CD4-positive, alpha-beta memory T cell (primary cell): ENCODE measurements at regions not wholly inside any gene's neighbourhood (a gene's known extent, or its start where the extent isn't known, plus 50 kb on each side); places are given as distances from the start of the nearest gene placed in this dataset.

Source experiments
- CTCF ChIA-PET: fragments of 350-600 bp; sonication (Branson Sonifier 250); formaldehyde crosslinking; loops from one replicate; lab custom pipeline; 2021; ENCODE audit warnings: inconsistent platforms; ENCODE audit not compliant: partially characterized antibody; lab: Charles Lee
- POLR2A ChIA-PET: fragments of 350-600 bp; sonication (Branson Sonifier 250); formaldehyde crosslinking; loops from one replicate; lab custom pipeline; 2021; ENCODE audit not compliant: partially characterized antibody; lab: Charles Lee
- DNase-seq, 5 donors: peaks; one replicate each; pipeline versions ENCODE4 v3.0.0 to v3.0.0-alpha.2; 2020 to 2022; ENCODE audit warnings: mixed read lengths in 1 of 5
- H3K27ac ChIP-seq: one replicate; pipeline ENCODE4 v1.7.0; 2013; ENCODE audit warnings: low read depth, low read length
- H3K27me3 ChIP-seq: 2 replicates; pipeline ENCODE4 v1.7.0; 2013; ENCODE audit warnings: mild to moderate bottlenecking, low read length, moderate library complexity; ENCODE audit not compliant: insufficient read depth
- H3K36me3 ChIP-seq: 2 replicates; pipeline ENCODE4 v1.7.0; 2013; ENCODE audit warnings: mild to moderate bottlenecking, low read length, moderate library complexity; ENCODE audit not compliant: insufficient read depth
- H3K4me1 ChIP-seq: 2 replicates; pipeline ENCODE4 v1.7.0; 2013; ENCODE audit warnings: mild to moderate bottlenecking, low read length, moderate library complexity; ENCODE audit not compliant: insufficient read depth
- H3K4me3 ChIP-seq, 2 donors: one replicate each; pipeline ENCODE4 v1.7.0; 2013; ENCODE audit warnings: low read length in 2 of 2, mild to moderate bottlenecking in 1 of 2
- H3K9me3 ChIP-seq, 2 donors: one replicate each; pipeline ENCODE4 v1.7.0; 2013; ENCODE audit warnings: low read length in 2 of 2, control low read depth in 1 of 2; ENCODE audit not compliant: control insufficient read depth in 1 of 2
- H3K27ac Mint-ChIP-seq, 7 donors: one replicate each; pipeline ENCODE4 v1.8.0; 2020 to 2021; ENCODE audit warnings: mixed read lengths in 7 of 7, mild to moderate bottlenecking in 6 of 7, inconsistent platforms in 3 of 7, moderate library complexity in 3 of 7
- H3K27me3 Mint-ChIP-seq, 2 donors: one replicate each; pipeline ENCODE4 v1.8.0; 2020 to 2021; ENCODE audit warnings: mixed read lengths in 2 of 2
- H3K36me3 Mint-ChIP-seq, 2 donors: one replicate each; pipeline ENCODE4 v1.8.0; 2020 to 2021; ENCODE audit warnings: mixed read lengths in 2 of 2, inconsistent platforms in 1 of 2, mild to moderate bottlenecking in 1 of 2
- H3K4me1 Mint-ChIP-seq, 4 donors: one replicate each; pipeline ENCODE4 v1.8.0; 2020 to 2021; ENCODE audit warnings: mixed read lengths in 4 of 4, mild to moderate bottlenecking in 1 of 4
- H3K4me3 Mint-ChIP-seq, 8 donors: one replicate each; pipeline ENCODE4 v1.8.0; 2020 to 2021; ENCODE audit warnings: mixed read lengths in 8 of 8, mild to moderate bottlenecking in 7 of 8, moderate library complexity in 6 of 8, inconsistent platforms in 3 of 8
- H3K9me3 Mint-ChIP-seq, 8 donors: one replicate each; pipeline ENCODE4 v1.8.0; 2020 to 2021; ENCODE audit warnings: mixed read lengths in 8 of 8, mild to moderate bottlenecking in 5 of 8, inconsistent platforms in 3 of 8, moderate library complexity in 1 of 8
- intact Hi-C: fragments of 100-400 bp; cut with micrococcal nuclease; formaldehyde crosslinking; loops from one replicate; pipeline ENCODE4 v1.15.1; 2023

DNA sequence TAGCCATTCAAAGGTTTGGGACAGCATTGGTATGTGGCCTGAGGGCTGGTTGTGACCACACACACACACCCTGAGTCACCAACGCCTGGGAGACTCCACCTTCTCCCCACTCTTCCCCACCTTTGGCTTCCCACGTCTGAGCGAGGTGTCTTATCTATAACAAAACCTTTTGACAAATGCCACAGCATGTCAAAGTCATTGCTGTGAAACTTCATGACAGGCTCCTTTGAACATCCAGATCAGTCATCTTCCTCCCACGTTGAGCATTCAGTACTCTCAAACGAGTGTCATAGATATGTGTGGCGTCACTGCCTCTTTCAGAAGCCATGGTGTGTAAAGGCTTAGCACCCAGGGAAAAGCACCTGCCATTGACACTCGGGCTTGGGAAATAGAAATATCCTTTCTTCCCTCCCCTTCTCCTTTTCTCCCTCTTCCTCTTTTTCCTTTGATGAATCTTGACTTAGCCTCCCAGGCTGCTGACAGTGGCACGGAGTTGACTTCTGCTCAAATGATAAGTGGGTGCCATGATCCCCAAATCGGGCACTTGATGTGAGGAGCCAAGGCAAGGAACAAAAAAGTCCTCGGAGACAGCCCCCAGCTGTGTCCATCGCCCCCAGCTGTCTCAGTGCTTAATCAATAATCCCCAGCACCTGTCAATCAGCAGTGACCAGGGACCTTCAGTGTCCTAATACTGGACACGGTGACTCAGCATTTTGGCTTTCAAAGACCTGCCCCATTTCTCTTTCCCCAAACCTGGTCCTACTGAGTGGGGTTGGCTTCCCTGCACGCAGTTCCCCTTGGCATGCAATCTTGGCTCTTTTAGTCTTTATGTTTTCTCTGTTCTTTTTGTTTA is 114.8 kb downstream of the FGF18 start:
- Mint-ChIP-seq H3K36me3 (no peaks in the 10 kb centered on the region), H3K27me3 (peaks cover 10 to 28% of the 10 kb centered on the region in 2 donors), H3K4me1 (no peaks in the 10 kb centered on the region), H3K9me3 (no peaks in the 10 kb centered on the region), H3K4me3 (no peak overlapping the region), H3K27ac (no peak overlapping the region)
- POLR2A ChIA-PET = no interaction called here
- no peaks in the 10 kb centered on the region for H3K36me3 ChIP-seq
- H3K27ac ChIP-seq = no peak overlapping the region
- no peaks in the 10 kb centered on the region for H3K9me3 ChIP-seq
- intact Hi-C loops = no loop called here
- DNase-seq = no peak
- H3K4me1 ChIP-seq = no peaks in the 10 kb centered on the region
- no peak overlapping the region for H3K4me3 ChIP-seq
- no peaks in the 10 kb centered on the region for H3K27me3 ChIP-seq
- CTCF ChIA-PET = no interaction called here

DNA sequence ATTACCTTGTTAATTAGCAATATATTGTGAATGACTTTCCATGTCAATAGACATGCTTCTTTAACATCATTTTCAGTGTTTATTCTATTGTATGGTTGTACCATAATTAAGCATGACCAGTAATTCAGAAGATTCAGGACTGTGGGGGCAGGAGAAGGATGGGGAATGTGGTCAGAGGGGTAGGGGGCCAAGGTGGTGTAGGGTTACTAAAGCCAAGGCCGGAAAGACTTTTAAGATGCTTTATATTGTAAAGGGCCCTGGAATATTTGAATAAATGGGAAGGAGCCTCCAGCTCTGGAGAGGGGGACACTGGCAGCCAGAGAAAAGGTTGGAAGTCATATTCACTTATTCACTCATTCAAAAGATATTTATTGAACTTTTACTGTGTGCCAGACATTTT is 115.7 kb downstream of the FGF18 start:
- Mint-ChIP-seq H3K4me3 (no peak overlapping the region), H3K27ac (no peak overlapping the region), H3K4me1 (no peaks in the 10 kb centered on the region), H3K9me3 (no peaks in the 10 kb centered on the region), H3K36me3 (no peaks in the 10 kb centered on the region), H3K27me3 (peaks cover 14 to 31% of the 10 kb centered on the region in 2 donors)
- H3K4me3 ChIP-seq = no peak overlapping the region
- no peak for DNase-seq
- H3K36me3 ChIP-seq = no peaks in the 10 kb centered on the region
- POLR2A ChIA-PET = no interaction called here
- intact Hi-C loops = no loop called here
- H3K27ac ChIP-seq = no peak overlapping the region
- H3K9me3 ChIP-seq = no peaks in the 10 kb centered on the region
- CTCF ChIA-PET = no interaction called here
- H3K27me3 ChIP-seq = no peaks in the 10 kb centered on the region
- H3K4me1 ChIP-seq = no peaks in the 10 kb centered on the region

DNA sequence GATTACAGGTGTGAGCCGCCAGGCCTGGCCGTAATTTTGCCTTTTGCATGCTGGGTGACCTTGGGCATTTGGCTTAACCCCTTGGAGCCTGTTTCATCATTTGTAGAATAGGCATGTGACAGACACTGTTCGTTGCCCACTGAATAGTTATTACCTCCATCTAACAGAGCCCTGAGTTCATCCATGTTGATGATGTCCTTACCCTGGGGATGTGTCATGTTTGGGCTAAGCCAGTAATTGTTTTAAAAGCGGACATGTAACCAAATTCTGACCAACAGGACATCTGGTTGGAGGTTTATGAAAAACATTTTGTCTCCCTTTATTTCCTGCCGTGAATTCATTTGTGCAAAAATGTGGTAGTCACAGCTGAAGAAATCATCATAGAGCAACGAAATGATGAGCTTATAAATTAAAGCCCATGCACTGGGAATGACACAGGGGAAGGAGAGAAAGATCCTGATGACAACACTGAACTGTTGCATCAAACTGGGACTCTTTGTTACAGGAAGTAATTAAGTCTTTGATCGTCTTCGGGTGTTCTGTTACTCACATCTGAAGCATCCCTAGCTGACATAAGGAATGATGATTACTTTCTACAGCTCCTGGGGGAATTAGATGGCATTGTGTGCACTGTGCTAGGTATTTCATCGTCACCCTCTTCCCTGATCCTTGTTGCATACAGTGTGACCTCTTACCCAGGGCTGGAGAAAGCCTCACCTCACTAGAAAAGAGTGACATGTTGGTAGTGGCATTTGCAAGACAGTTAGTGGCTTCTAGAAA is 117.8 kb downstream of the FGF18 start:
- H3K9me3 ChIP-seq = no peaks in the 10 kb centered on the region
- no peak for DNase-seq
- no peak overlapping the region for H3K27ac Mint-ChIP-seq
- peaks cover 20 to 37% of the 10 kb centered on the region in 2 donors for H3K27me3 Mint-ChIP-seq
- H3K9me3 Mint-ChIP-seq = no peaks in the 10 kb centered on the region
- no peak overlapping the region for H3K4me3 Mint-ChIP-seq
- no peaks in the 10 kb centered on the region for H3K4me1 Mint-ChIP-seq
- H3K4me1 ChIP-seq = no peaks in the 10 kb centered on the region
- H3K36me3 Mint-ChIP-seq = no peaks in the 10 kb centered on the region
- no peak overlapping the region for H3K4me3 ChIP-seq
- H3K27me3 ChIP-seq = no peaks in the 10 kb centered on the region
- ChIA-PET CTCF (no interaction called here), POLR2A (no interaction called here)
- H3K27ac ChIP-seq = no peak overlapping the region
- no peaks in the 10 kb centered on the region for H3K36me3 ChIP-seq
- intact Hi-C loops = no loop called here

DNA sequence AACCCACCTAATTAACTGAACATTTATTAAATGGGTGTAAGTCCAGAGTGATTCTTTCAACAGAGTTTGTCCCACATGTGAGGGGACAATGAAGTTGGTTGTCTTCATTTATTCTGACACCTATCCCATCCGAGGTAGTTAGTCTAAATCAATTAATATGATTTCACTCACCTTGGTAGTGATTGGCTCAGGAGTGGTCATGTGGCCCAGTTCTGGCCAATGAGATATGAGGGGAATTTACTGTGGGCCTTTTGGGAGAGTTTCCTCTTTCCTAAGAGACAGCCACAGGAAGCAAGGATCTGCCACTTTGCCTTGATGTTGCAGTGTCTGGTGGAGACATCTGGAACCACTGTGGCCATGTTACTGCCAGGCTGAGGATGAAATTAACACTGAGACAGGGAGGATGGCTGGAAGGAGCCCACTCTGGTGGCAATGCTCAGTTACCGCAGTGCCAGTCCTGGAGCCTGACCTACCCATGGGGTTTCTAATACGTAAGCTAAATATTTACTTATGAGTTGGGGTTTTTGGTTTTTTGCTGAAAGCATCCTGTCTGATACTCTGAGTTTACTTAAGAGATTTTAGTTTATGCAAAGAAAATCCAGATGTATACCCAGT is 118.6 kb downstream of the FGF18 start:
- DNase-seq = no peak
- Histone ChIP-seq H3K4me1 (no peaks in the 10 kb centered on the region), H3K4me3 (no peak overlapping the region), H3K36me3 (no peaks in the 10 kb centered on the region), H3K27ac (no peak overlapping the region), H3K27me3 (no peaks in the 10 kb centered on the region), H3K9me3 (no peaks in the 10 kb centered on the region)
- intact Hi-C loops = no loop called here
- ChIA-PET CTCF (no interaction called here), POLR2A (no interaction called here)
- Mint-ChIP-seq H3K9me3 (no peaks in the 10 kb centered on the region), H3K27me3 (peaks cover 19 to 36% of the 10 kb centered on the region in 2 donors), H3K36me3 (no peaks in the 10 kb centered on the region), H3K4me1 (no peaks in the 10 kb centered on the region), H3K4me3 (no peak overlapping the region), H3K27ac (no peak overlapping the region)

DNA sequence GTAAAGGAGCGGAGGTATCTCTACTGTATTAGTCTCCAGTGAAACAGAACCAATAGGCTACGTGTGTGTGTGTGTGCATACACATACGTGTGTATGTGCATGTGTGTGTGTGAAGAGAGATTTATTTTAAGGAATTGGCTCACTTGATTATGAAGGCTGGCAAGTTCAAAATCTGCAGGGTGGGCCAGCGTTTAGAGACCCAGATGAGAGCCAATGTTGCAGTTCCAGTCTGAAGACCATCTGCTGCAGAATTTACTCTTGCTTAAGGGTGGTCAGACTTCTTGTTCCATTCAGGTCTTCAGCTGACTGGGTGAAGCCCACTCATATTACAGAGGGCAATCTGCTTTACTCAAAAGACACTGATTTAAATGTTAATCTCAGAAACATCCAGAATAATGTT is 119.2 kb downstream of the FGF18 start:
- ChIA-PET POLR2A (no interaction called here), CTCF (no interaction called here)
- Mint-ChIP-seq H3K4me3 (no peak overlapping the region), H3K9me3 (no peaks in the 10 kb centered on the region), H3K27ac (no peak overlapping the region), H3K27me3 (peaks cover 18 to 32% of the 10 kb centered on the region in 2 donors), H3K4me1 (no peaks in the 10 kb centered on the region), H3K36me3 (no peaks in the 10 kb centered on the region)
- Histone ChIP-seq H3K4me1 (no peaks in the 10 kb centered on the region), H3K27ac (no peak overlapping the region), H3K36me3 (no peaks in the 10 kb centered on the region), H3K9me3 (no peaks in the 10 kb centered on the region), H3K4me3 (no peak overlapping the region), H3K27me3 (no peaks in the 10 kb centered on the region)
- intact Hi-C loops = no loop called here
- no peak for DNase-seq

DNA sequence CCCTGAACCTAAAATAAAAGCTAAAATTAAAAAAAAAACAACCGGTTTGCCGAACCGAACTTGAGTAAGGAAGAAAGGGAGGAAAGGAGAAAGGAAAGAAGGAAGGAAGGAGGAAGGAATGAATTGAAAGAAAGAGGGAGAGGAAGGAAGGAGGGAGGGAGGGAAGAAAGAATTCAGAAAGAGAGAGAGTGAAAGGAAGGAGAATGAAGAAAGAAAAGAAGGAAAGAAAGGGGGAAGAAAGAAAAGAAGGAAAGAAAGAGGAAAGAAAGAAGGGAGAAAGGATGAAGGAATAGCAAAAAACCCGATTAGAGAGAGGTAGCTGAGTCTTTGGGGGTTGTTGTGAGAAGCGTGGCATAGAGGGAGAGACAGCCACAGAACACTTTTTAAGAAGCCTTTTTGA is 121.4 kb downstream of the FGF18 start:
- peaks cover 15 to 29% of the 10 kb centered on the region in 2 donors for H3K27me3 Mint-ChIP-seq

DNA sequence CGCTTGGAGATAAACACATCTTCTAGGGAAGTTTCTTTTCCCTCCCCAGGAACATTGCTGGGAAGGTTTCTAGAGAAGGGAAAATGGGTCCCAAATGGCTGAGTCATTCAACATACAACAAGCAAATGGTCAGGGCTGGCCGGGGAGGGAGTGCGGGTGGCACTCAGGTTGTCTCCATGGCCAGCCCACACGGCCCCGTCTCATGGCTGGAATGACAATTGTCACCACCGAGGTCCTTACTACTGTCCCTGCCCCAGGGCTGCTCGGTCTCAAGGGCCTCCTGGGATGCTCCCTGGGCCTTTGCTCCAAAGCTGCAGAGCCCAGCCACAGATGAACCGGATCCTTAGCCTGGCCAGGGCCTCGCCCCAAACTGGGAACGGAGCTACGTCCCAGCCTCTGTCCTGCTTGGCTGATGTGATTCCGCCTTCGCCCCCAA is 121.9 kb downstream of the FGF18 start:
- no peaks in the 10 kb centered on the region for H3K9me3 ChIP-seq
- DNase-seq = no peak
- no peak overlapping the region for H3K4me3 ChIP-seq
- Mint-ChIP-seq H3K9me3 (no peaks in the 10 kb centered on the region), H3K4me1 (no peaks in the 10 kb centered on the region), H3K27me3 (peaks cover 15 to 27% of the 10 kb centered on the region in 2 donors), H3K4me3 (no peak overlapping the region), H3K27ac (no peak overlapping the region), H3K36me3 (no peaks in the 10 kb centered on the region)
- H3K27ac ChIP-seq = no peak overlapping the region
- H3K36me3 ChIP-seq = no peaks in the 10 kb centered on the region
- CTCF ChIA-PET = no interaction called here
- H3K27me3 ChIP-seq = no peaks in the 10 kb centered on the region
- POLR2A ChIA-PET = no interaction called here
- H3K4me1 ChIP-seq = no peaks in the 10 kb centered on the region
- intact Hi-C loops = no loop called here

More for the DNA sequence above, 121.4 kb downstream of the FGF18 start:
- DNase-seq = no peak
- no peaks in the 10 kb centered on the region for H3K27me3 ChIP-seq
- Mint-ChIP-seq H3K27ac (no peak overlapping the region), H3K4me3 (no peak overlapping the region), H3K36me3 (no peaks in the 10 kb centered on the region), H3K4me1 (no peaks in the 10 kb centered on the region), H3K9me3 (no peaks in the 10 kb centered on the region)
- no peak overlapping the region for H3K4me3 ChIP-seq
- H3K27ac ChIP-seq = no peak overlapping the region
- no peaks in the 10 kb centered on the region for H3K36me3 ChIP-seq
- ChIA-PET POLR2A (no interaction called here), CTCF (no interaction called here)
- intact Hi-C loops = no loop called here
- H3K9me3 ChIP-seq = no peaks in the 10 kb centered on the region
- no peaks in the 10 kb centered on the region for H3K4me1 ChIP-seq
